ENCODE measurements at regions not wholly inside any gene's neighbourhood (a gene's known extent, or its start where the extent isn't known, plus 50 kb on each side); places are given as distances from the start of the nearest gene placed in this dataset.

DNA sequence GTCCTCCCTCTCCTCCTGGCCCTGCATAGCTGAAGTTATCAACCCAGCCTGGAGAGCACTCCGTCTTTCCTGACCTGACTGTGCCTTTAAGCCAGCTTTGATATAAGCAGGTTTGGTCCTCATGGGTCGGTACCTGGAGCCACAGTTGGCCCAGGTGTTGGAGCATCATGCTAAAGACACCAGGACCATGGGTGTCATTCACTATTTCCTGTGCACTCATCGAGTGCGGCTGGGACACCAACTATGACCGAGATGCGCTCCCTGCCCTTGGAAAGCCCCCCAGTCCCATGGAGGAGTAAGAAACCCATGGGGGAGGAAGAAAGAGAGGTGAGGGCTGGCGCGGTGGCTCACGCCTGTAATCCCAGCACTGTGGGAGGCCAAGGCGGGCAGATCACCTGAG, 78.9 kb upstream of the CCND2 start:
- no peaks in the 10 kb centered on the region for H3F3A ChIP-seq (ENCODE audit: insufficient read depth, low read length, poor library complexity, severe bottlenecking)
- no peaks in the 10 kb centered on the region for H3K79me2 ChIP-seq (replicated peaks; ENCODE audit: insufficient read depth, low read length)
- no peaks in the 10 kb centered on the region for H3K27me3 ChIP-seq (ENCODE audit: insufficient read depth, low read depth, low read length)
- H3K27ac ChIP-seq (ENCODE audit: low read length), result no peak overlapping the region
- no peaks in the 10 kb centered on the region for H3K36me3 ChIP-seq (ENCODE audit: insufficient read depth, low read length)
- H3K9me2 ChIP-seq (ENCODE audit: insufficient read depth, low read length), result no peaks in the 10 kb centered on the region
- H2AFZ ChIP-seq (ENCODE audit: low read depth, low read length), result no peak overlapping the region
- H4K20me1 ChIP-seq (ENCODE audit: insufficient read depth), result no peaks in the 10 kb centered on the region
- no peak overlapping the region for H3K4me3 ChIP-seq (ENCODE audit: low read length)
- H3K4me2 ChIP-seq (ENCODE audit: low read length), result no peak overlapping the region
- no peak overlapping the region for H3K9ac ChIP-seq (ENCODE audit: low read length)
- no peaks in the 10 kb centered on the region for H3K9me3 ChIP-seq (ENCODE audit: low read length)
- TF ChIP-seq SMC3 (conservative IDR thresholded peaks at IDR 0.05; ENCODE audit: poor library complexity) (no peak), TAF1 (IDR thresholded peaks at IDR 0.05; ENCODE audit: low read depth) (no peak), POLR2AphosphoS5 (IDR thresholded peaks at IDR 0.05) (no peak), CTCF (IDR thresholded peaks at IDR 0.05; ENCODE audit: poor library complexity, severe bottlenecking) (no peak), EZH2 (IDR thresholded peaks at IDR 0.05; ENCODE audit: borderline replicate concordance, insufficient read depth, low read length, poor library complexity, severe bottlenecking) (no peak), RAD21 (conservative IDR thresholded peaks at IDR 0.05) (no peak), MXI1 (conservative IDR thresholded peaks at IDR 0.05; ENCODE audit: poor library complexity, severe bottlenecking) (no peak), EP300 (conservative IDR thresholded peaks at IDR 0.05; ENCODE audit: poor library complexity, severe bottlenecking) (no peak)
- TF ChIP-seq, protein P1, sequence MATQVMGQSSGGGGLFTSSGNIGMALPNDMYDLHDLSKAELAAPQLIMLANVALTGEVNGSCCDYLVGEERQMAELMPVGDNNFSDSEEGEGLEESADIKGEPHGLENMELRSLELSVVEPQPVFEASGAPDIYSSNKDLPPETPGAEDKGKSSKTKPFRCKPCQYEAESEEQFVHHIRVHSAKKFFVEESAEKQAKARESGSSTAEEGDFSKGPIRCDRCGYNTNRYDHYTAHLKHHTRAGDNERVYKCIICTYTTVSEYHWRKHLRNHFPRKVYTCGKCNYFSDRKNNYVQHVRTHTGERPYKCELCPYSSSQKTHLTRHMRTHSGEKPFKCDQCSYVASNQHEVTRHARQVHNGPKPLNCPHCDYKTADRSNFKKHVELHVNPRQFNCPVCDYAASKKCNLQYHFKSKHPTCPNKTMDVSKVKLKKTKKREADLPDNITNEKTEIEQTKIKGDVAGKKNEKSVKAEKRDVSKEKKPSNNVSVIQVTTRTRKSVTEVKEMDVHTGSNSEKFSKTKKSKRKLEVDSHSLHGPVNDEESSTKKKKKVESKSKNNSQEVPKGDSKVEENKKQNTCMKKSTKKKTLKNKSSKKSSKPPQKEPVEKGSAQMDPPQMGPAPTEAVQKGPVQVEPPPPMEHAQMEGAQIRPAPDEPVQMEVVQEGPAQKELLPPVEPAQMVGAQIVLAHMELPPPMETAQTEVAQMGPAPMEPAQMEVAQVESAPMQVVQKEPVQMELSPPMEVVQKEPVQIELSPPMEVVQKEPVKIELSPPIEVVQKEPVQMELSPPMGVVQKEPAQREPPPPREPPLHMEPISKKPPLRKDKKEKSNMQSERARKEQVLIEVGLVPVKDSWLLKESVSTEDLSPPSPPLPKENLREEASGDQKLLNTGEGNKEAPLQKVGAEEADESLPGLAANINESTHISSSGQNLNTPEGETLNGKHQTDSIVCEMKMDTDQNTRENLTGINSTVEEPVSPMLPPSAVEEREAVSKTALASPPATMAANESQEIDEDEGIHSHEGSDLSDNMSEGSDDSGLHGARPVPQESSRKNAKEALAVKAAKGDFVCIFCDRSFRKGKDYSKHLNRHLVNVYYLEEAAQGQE (IDR thresholded peaks at IDR 0.05; ENCODE audit: borderline replicate concordance), result no peak

GRCh38 chr12:4193821-4194220, 79.7 kb upstream of the CCND2 start:
- no peak overlapping the region for H3K4me2 ChIP-seq (ENCODE audit: low read length)
- no peak overlapping the region for H3K27ac ChIP-seq (ENCODE audit: low read length)
- no peaks in the 10 kb centered on the region for H3K9me2 ChIP-seq (ENCODE audit: insufficient read depth, low read length)
- no peaks in the 10 kb centered on the region for H3K9me3 ChIP-seq (ENCODE audit: low read length)
- no peak overlapping the region for H2AFZ ChIP-seq (ENCODE audit: low read depth, low read length)
- no peaks in the 10 kb centered on the region for H3F3A ChIP-seq (ENCODE audit: insufficient read depth, low read length, poor library complexity, severe bottlenecking)
- no peaks in the 10 kb centered on the region for H3K36me3 ChIP-seq (ENCODE audit: insufficient read depth, low read length)
- no peak overlapping the region for H3K4me3 ChIP-seq (ENCODE audit: low read length)
- no peaks in the 10 kb centered on the region for H3K27me3 ChIP-seq (ENCODE audit: insufficient read depth, low read depth, low read length)
- no peak overlapping the region for H3K9ac ChIP-seq (ENCODE audit: low read length)
- no peaks in the 10 kb centered on the region for H4K20me1 ChIP-seq (ENCODE audit: insufficient read depth)
- TF ChIP-seq SMC3 (conservative IDR thresholded peaks at IDR 0.05; ENCODE audit: poor library complexity) (no peak), RAD21 (conservative IDR thresholded peaks at IDR 0.05) (no peak), MXI1 (conservative IDR thresholded peaks at IDR 0.05; ENCODE audit: poor library complexity, severe bottlenecking) (no peak), TAF1 (IDR thresholded peaks at IDR 0.05; ENCODE audit: low read depth) (no peak)
- TF ChIP-seq, protein P1 (IDR thresholded peaks at IDR 0.05; ENCODE audit: borderline replicate concordance), result no peak
- H3K79me2 ChIP-seq (replicated peaks; ENCODE audit: insufficient read depth, low read length), result no peaks in the 10 kb centered on the region
